Aorta (tissue), 5 donors: ENCODE measurements at regions not wholly inside any gene's neighbourhood (a gene's known extent, or its start where the extent isn't known, plus 50 kb on each side); places are given as distances from the start of the nearest gene placed in this dataset.

Source experiments
- ATAC-seq: fragments of 200-7000 bp; cut with Tn5 transposase; one replicate; pipeline ENCODE4 v1.9.1; 2022; ENCODE audit warnings: moderate library complexity; ENCODE audit not compliant: low FRiP score
- DNase-seq, 2 donors: peaks; one replicate each; pipeline ENCODE4 v3.0.0-alpha.2; 2020
- H3K27ac ChIP-seq, 2 donors: one replicate each; pipeline ENCODE4 v1.5.1; 2013; ENCODE audit warnings: low read length in 2 of 2, mild to moderate bottlenecking in 2 of 2, moderate library complexity in 2 of 2, control low read depth in 1 of 2, inconsistent platforms in 1 of 2, low read depth in 1 of 2
- H3K27me3 ChIP-seq, 2 donors: one replicate each; pipeline ENCODE4 v1.6.1; 2013; ENCODE audit warnings: control low read depth in 1 of 2, low read length in 1 of 2, mild to moderate bottlenecking in 1 of 2, moderate library complexity in 1 of 2; ENCODE audit not compliant: insufficient read depth in 2 of 2, control insufficient read depth in 1 of 2
- H3K36me3 ChIP-seq, 2 donors: one replicate each; pipeline ENCODE4 v1.6.1; 2013; ENCODE audit warnings: control low read depth in 1 of 2, low read length in 1 of 2, mild to moderate bottlenecking in 1 of 2; ENCODE audit not compliant: insufficient read depth in 2 of 2, control insufficient read depth in 1 of 2
- H3K4me1 ChIP-seq, 2 donors: one replicate each; pipeline ENCODE4 v1.6.1; 2013; ENCODE audit warnings: low read length in 2 of 2, control low read depth in 1 of 2, mild to moderate bottlenecking in 1 of 2, moderate library complexity in 1 of 2; ENCODE audit not compliant: insufficient read depth in 2 of 2, control insufficient read depth in 1 of 2
- H3K4me3 ChIP-seq, 2 donors: one replicate each; pipeline ENCODE4 v1.5.1; 2013; ENCODE audit warnings: low read length in 2 of 2, control low read depth in 1 of 2, mild to moderate bottlenecking in 1 of 2
- H3K9me3 ChIP-seq: one replicate; pipeline ENCODE4 v1.6.1; 2013; ENCODE audit warnings: mild to moderate bottlenecking, low read length; ENCODE audit not compliant: control insufficient read depth
- WGBS, 2 donors: extraction: QIAGEN DNeasy Blood & Tissue Kit; methylation state at CpG; one replicate each; pipeline ENCODE4 v1.1.7; 2013; 5-methylcytosine and 5-hydroxymethylcytosine counted together
- intact Hi-C, 2 donors: fragments of 100-400 bp; cut with DNase I; formaldehyde crosslinking; loops; one replicate each; pipeline versions ENCODE4 v1.14.2 to v1.15.0; 2022
- donor health status: healthy with polysubstance abuse.
- donor health status: Bipolar disorder and iron deficiency.
- donor health status: DM: no; HTN: no; CAD: no.
- donor health status: DM: no; HTN: no; CAD: no.
- donor health status: DM: yes; HTN: yes; CAD: no.

- H3K9me3 ChIP-seq: no peaks in the 10 kb centered on the region
- H3K36me3 ChIP-seq: no peaks in the 10 kb centered on the region
- DNase-seq (no peak), ATAC-seq (no peak)
- no peaks in the 10 kb centered on the region for H3K4me1 ChIP-seq
- WGBS, 2 donors: 93 to 95% methylated on average over 13 of the region's 13 CpGs
- no peaks in the 10 kb centered on the region for H3K27me3 ChIP-seq
- intact Hi-C loops: no loop called here
- no peak overlapping the region for H3K27ac ChIP-seq
- no peak overlapping the region for H3K4me3 ChIP-seq
These were observed 1170.5 kb upstream of the PABPC4L start for GRCh38 chr4:135372131-135372530.

GRCh38 chr4:135371137-135371536, 1169.5 kb upstream of the PABPC4L start:
- 86 to 88% methylated on average over 4 of the region's 4 CpGs for WGBS, 2 donors

DNA sequence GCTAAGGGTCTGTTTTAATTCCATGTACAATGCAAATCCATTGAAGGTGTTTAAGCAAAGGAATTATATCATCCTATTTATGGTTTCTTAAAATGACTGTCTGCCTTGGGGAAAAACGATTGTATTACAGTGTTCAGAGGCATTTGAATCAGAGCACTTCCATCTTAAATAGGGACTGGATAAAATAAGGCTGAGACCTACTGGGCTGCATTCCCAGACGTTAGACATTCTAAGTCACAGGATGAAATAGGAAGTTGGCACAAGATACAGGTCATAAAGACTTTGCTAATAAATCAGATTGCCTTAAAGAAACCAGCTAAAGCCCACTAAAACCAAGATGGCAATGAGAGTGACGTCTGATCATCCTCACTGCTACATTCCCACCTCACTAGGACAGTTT, 1167.2 kb upstream of the PABPC4L start:
- Histone ChIP-seq H3K9me3 (no peaks in the 10 kb centered on the region), H3K36me3 (no peaks in the 10 kb centered on the region), H3K4me3 (no peak overlapping the region), H3K27ac (no peak overlapping the region), H3K27me3 (no peaks in the 10 kb centered on the region), H3K4me1 (no peaks in the 10 kb centered on the region)
- intact Hi-C loops: no loop called here
- ATAC-seq: no peak
- WGBS, 2 donors: 24 to 25% methylated on average over 3 of the region's 3 CpGs
- DNase-seq: no peak

More at GRCh38 chr4:135371137-135371536, 1169.5 kb upstream of the PABPC4L start:
- Histone ChIP-seq H3K27ac (no peak overlapping the region), H3K4me1 (no peaks in the 10 kb centered on the region), H3K27me3 (no peaks in the 10 kb centered on the region), H3K4me3 (no peak overlapping the region), H3K36me3 (no peaks in the 10 kb centered on the region), H3K9me3 (no peaks in the 10 kb centered on the region)
- intact Hi-C loops: no loop called here
- ATAC-seq (no peak), DNase-seq (peak in 1 of 2 donors; percentile 25)

GRCh38 chr4:135365065-135365464, 1163.5 kb upstream of the PABPC4L start:
- DNase-seq (no peak), ATAC-seq (no peak)
- 29 to 43% methylated on average over 1 of the region's 1 CpG for WGBS, 2 donors
- H3K4me1 ChIP-seq: no peaks in the 10 kb centered on the region
- H3K4me3 ChIP-seq: no peak overlapping the region
- H3K27me3 ChIP-seq: no peaks in the 10 kb centered on the region
- intact Hi-C loops: no loop called here
- no peaks in the 10 kb centered on the region for H3K9me3 ChIP-seq
- no peaks in the 10 kb centered on the region for H3K36me3 ChIP-seq
- no peak overlapping the region for H3K27ac ChIP-seq

DNA sequence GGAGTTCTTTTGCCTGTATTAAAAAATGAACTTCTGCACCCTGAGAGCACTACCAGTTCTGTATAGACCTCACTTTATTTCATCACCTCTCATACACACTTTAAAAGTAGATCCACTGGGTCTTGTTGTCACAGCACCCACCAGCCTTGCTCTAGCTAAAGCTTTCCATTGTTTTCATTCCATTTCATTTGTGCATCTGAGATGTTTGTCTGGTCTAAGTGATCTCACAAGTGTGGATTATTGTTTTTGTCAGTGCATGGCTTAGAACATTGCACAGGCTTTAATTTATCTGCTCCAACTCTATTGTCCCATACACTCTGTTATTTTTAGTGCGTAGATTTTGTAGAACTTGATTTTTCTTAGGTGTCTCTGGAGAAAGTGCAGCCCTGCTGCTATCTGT, 1157.5 kb upstream of the PABPC4L start:
- intact Hi-C loops: no loop called here
- Histone ChIP-seq H3K4me3 (no peak overlapping the region), H3K36me3 (no peaks in the 10 kb centered on the region), H3K9me3 (no peaks in the 10 kb centered on the region), H3K27ac (no peak overlapping the region), H3K4me1 (no peaks in the 10 kb centered on the region), H3K27me3 (no peaks in the 10 kb centered on the region)
- ATAC-seq (no peak), DNase-seq (no peak)
- 64 to 74% methylated on average over 1 of the region's 1 CpG for WGBS, 2 donors

DNA sequence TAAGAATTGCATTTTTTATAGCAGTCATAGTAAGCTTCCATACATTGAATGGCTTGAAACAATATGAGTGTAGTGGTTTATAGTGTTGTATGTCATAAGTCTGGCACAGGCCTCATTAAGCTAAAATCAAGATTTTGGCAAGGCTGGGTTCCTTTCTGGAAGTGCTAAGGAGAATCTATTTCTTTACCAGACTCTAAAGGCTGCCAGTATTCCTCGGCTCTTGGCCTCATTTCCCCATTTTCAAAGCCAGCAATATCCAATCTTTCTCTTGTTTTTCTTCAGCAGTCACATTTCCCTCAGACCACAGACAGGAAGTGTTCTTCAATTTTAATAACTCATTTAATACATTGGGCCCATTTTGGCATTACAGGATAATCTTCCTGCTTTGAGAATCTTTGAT, 1155.5 kb upstream of the PABPC4L start:
- no peaks in the 10 kb centered on the region for H3K9me3 ChIP-seq
- intact Hi-C loops: no loop called here
- H3K36me3 ChIP-seq: no peaks in the 10 kb centered on the region
- no peak for DNase-seq
- no peaks in the 10 kb centered on the region for H3K27me3 ChIP-seq
- no peak for ATAC-seq
- H3K4me3 ChIP-seq: no peak overlapping the region
- WGBS, 2 donors: 0 to 9% methylated on average over 1 of the region's 1 CpG
- no peaks in the 10 kb centered on the region for H3K4me1 ChIP-seq
- H3K27ac ChIP-seq: no peak overlapping the region

DNA sequence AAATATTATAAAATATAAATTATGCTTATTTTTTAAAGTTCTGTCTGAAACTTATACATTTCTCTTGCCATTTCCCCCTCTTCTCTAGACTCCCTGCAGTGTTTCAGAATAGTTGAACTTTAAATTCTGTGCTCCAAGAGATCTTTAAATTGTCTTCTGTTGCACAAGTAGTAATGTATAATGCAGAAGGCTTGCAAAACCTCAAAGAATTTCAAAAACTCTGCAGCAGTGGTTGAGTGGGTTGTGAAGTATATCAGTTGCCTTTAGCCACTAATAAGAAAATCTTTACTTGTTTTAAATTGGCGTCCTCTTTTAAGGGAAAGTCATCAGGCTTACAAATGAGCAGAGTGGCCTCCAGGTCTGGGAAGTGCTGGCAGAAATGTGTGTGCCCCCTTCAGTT, 1153.3 kb upstream of the PABPC4L start:
- no peaks in the 10 kb centered on the region for H3K36me3 ChIP-seq
- no peaks in the 10 kb centered on the region for H3K9me3 ChIP-seq
- DNase-seq (no peak), ATAC-seq (no peak)
- H3K27me3 ChIP-seq: no peaks in the 10 kb centered on the region
- 55 to 73% methylated on average over 1 of the region's 1 CpG for WGBS, 2 donors
- intact Hi-C loops: no loop called here
- no peak overlapping the region for H3K27ac ChIP-seq
- H3K4me1 ChIP-seq: no peaks in the 10 kb centered on the region
- H3K4me3 ChIP-seq: no peak overlapping the region

DNA sequence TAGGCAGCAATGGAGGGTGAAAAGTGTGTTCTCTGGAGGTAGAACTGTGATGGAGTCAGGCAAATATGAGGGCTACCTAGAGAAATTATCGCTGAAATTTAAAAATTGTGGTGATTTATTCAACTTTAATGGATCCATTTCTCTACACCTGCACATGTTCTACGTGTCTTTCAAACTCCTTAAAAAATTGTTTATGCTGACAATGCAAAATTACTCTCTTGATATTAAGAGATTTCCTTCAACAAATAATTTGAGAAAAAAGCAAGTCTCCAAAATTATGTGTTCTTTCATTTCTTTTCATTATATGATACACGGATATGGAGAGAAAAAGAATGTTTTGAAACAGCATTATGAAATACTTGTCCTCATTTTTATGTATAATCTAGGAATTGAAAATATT, 1151.4 kb upstream of the PABPC4L start:
- Histone ChIP-seq H3K4me1 (no peaks in the 10 kb centered on the region), H3K9me3 (no peaks in the 10 kb centered on the region), H3K4me3 (no peak overlapping the region), H3K27ac (no peak overlapping the region), H3K27me3 (no peaks in the 10 kb centered on the region), H3K36me3 (no peaks in the 10 kb centered on the region)
- ATAC-seq: no peak
- intact Hi-C loops: no loop called here
- no peak for DNase-seq
- WGBS, 2 donors: 66 to 69% methylated on average over 3 of the region's 3 CpGs

DNA sequence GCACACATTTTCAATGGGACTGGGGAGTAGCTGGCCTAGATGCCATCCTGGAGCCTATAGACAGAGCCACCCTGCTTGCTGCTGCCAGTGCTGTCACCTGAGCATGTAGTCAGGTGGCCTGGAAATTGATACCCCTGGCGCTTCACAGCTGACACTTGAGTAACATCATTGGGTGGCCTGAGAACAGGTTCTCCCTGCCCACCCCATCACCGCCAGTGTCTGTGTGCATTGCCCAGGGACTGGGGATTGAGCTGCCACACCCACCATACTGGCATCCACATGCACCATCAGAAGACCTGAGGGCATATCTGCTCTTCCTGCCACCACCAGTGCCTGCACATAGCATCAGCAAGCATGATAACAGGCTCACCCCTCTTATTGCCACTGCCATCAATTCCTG, 1142.9 kb upstream of the PABPC4L start:
- 96 to 97% methylated on average over 2 of the region's 2 CpGs for WGBS, 2 donors
- Histone ChIP-seq H3K27me3 (no peaks in the 10 kb centered on the region), H3K27ac (no peak overlapping the region), H3K36me3 (no peaks in the 10 kb centered on the region), H3K4me1 (no peaks in the 10 kb centered on the region), H3K9me3 (peaks cover 4% of the 10 kb centered on the region), H3K4me3 (no peak overlapping the region)
- DNase-seq: no peak
- intact Hi-C loops: no loop called here
- no peak for ATAC-seq
